Kidney (tissue), 13 donors: ENCODE measurements at regions not wholly inside any gene's neighbourhood (a gene's known extent, or its start where the extent isn't known, plus 50 kb on each side); places are given as distances from the start of the nearest gene placed in this dataset.

Source experiments
- DNase-seq, 5 donors: peaks; one replicate each; pipeline ENCODE4 v3.0.0-alpha.2; 2013 to 2020
- FAIRE-seq: peaks from 2 replicates; lab custom pipeline; 2012; peaks lifted over from hg19 to GRCh38; lab: Jason Lieb, UNC
- H3K27ac ChIP-seq, 2 donors: one replicate each; pipeline ENCODE4 v1.7.0; 2013; ENCODE audit warnings: low read depth in 2 of 2, low read length in 2 of 2, inconsistent platforms in 1 of 2
- H3K27me3 ChIP-seq: one replicate; pipeline ENCODE4 v1.7.1; 2013; ENCODE audit warnings: low read length, inconsistent platforms; ENCODE audit not compliant: control insufficient read depth, insufficient read depth
- H3K36me3 ChIP-seq, 3 donors: one replicate each; pipeline versions ENCODE4 v1.7.0 to v1.7.1; 2013; ENCODE audit warnings: low read length in 3 of 3, control low read depth in 1 of 3, inconsistent platforms in 1 of 3; ENCODE audit not compliant: insufficient read depth in 3 of 3, control insufficient read depth in 2 of 3
- H3K4me1 ChIP-seq, 3 donors: one replicate each; pipeline versions ENCODE4 v1.7.0 to v1.7.1; 2013; ENCODE audit warnings: low read length in 3 of 3, inconsistent platforms in 1 of 3, low read depth in 1 of 3; ENCODE audit not compliant: control insufficient read depth in 2 of 3, insufficient read depth in 2 of 3
- H3K4me3 ChIP-seq, 3 donors: one replicate each; pipeline versions ENCODE4 v1.7.0 to v1.8.1; 2013; ENCODE audit warnings: low read length in 3 of 3, control low read depth in 1 of 3, inconsistent platforms in 1 of 3
- H3K9ac ChIP-seq, 3 donors: one replicate each; pipeline versions ENCODE4 v1.7.0 to v1.7.1; 2013; ENCODE audit warnings: low read length in 3 of 3, control low read depth in 1 of 3, inconsistent platforms in 1 of 3
- H3K9me3 ChIP-seq, 3 donors: one replicate each; pipeline versions ENCODE4 v1.7.0 to v1.7.1; 2013; ENCODE audit warnings: low read length in 3 of 3, control low read depth in 1 of 3, inconsistent platforms in 1 of 3; ENCODE audit not compliant: control insufficient read depth in 2 of 3, insufficient read depth in 1 of 3
- intact Hi-C: fragments of 100-400 bp; cut with DNase I; formaldehyde crosslinking; loops from one replicate; pipeline ENCODE4 v1.11.1; 2022
- TF ChIP-seq, protein P1 (sequence below): IDR thresholded peaks from 3 replicates; pipeline ENCODE4 v1.5.1; 2012; ENCODE audit warnings: mild to moderate bottlenecking, moderate library complexity, borderline replicate concordance; ENCODE audit not compliant: insufficient read depth; ENCODE audit errors: extremely low read depth
- donor health status: control.
- donor health status: control.
- donor health status: control.
- donor health status: control.
- donor health status: control.
- donor health status: DM: yes; HTN: yes; CAD: no.
- donor health status: Normal renal cell carcinoma (clear cell type).

DNA sequence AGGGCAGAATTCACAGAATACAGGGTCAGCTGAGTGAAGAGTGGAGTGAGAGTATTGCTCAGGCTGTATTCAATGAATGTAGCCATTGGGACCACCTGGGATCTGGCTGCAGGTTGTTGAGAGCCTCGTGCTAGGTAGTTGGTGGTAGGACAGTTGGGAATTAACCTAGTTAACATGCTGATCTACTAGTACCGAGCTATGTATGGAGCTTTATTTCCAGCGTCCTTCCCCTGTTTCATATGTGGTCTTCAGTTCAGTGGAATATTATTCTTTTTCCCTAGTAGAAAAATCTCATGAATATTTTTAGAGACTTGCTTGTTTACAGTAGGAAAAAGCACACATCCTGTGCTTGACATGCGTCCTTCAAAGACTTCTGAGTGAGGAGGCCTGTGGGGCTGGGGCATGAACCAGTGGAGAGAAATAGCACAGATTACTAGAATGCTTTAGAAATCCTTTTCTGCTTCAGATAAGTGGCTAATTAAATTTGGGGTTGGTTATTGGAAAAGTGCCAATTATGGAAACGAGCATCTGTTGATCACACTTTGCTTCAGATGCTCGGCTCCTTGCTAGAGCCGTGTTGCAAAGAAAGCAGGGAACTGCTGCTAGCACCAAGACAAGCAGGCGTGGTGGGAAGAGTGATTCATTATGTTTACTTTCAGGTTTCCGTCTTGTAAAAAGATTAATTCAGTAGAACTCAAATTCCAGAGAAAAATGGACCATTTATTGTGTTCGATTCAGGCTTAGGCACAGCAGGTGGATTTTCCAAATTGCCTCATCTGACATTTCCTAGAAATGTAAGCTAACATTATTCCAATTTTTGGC is 53.6 kb downstream of the ARF6 start:
- no peaks in the 10 kb centered on the region for H3K9me3 ChIP-seq
- H3K27ac ChIP-seq: peak overlapping the region in 1 of 2 donors; percentile 52
- peaks cover 8 to 28% (median 9%) of the 10 kb centered on the region in 3 donors for H3K4me1 ChIP-seq
- TF ChIP-seq, protein P1, sequence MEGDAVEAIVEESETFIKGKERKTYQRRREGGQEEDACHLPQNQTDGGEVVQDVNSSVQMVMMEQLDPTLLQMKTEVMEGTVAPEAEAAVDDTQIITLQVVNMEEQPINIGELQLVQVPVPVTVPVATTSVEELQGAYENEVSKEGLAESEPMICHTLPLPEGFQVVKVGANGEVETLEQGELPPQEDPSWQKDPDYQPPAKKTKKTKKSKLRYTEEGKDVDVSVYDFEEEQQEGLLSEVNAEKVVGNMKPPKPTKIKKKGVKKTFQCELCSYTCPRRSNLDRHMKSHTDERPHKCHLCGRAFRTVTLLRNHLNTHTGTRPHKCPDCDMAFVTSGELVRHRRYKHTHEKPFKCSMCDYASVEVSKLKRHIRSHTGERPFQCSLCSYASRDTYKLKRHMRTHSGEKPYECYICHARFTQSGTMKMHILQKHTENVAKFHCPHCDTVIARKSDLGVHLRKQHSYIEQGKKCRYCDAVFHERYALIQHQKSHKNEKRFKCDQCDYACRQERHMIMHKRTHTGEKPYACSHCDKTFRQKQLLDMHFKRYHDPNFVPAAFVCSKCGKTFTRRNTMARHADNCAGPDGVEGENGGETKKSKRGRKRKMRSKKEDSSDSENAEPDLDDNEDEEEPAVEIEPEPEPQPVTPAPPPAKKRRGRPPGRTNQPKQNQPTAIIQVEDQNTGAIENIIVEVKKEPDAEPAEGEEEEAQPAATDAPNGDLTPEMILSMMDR: no peak
- H3K4me3 ChIP-seq: no peak overlapping the region
- intact Hi-C loops: no loop called here
- FAIRE-seq: no peak
- no peaks in the 10 kb centered on the region for H3K36me3 ChIP-seq
- no peak overlapping the region for H3K9ac ChIP-seq
- DNase-seq: peak in 1 of 5 donors; percentile 25
- no peaks in the 10 kb centered on the region for H3K27me3 ChIP-seq

- Histone ChIP-seq H3K9ac (no peak overlapping the region), H3K27ac (no peak overlapping the region), H3K27me3 (no peaks in the 10 kb centered on the region), H3K4me3 (no peak overlapping the region), H3K4me1 (peaks cover 8 to 28% (median 9%) of the 10 kb centered on the region in 3 donors), H3K9me3 (no peaks in the 10 kb centered on the region), H3K36me3 (no peaks in the 10 kb centered on the region)
- DNase-seq (no peak), FAIRE-seq (no peak)
- TF ChIP-seq, protein P1: no peak
- intact Hi-C loops: no loop called here
Measured at GRCh38 chr14:49947506-49947905, 54.6 kb downstream of the ARF6 start.

GRCh38 chr14:49950275-49951228 is 57.7 kb downstream of the ARF6 start:
- Histone ChIP-seq H3K9me3 (no peaks in the 10 kb centered on the region), H3K36me3 (no peaks in the 10 kb centered on the region), H3K27ac (peak overlapping the region; percentile 40 to 61), H3K4me1 (peaks cover 8 to 27% (median 10%) of the 10 kb centered on the region in 3 donors), H3K9ac (peak overlapping the region in 1 of 3 donors; percentile 31), H3K27me3 (no peaks in the 10 kb centered on the region), H3K4me3 (peak overlapping the region in 2 of 3 donors; percentile 30 to 43)
- TF ChIP-seq, protein P1: no peak
- FAIRE-seq: no peak
- intact Hi-C loops: no loop called here
- peak in 4 of 5 donors; percentile 17 to 89 (median 59) for DNase-seq
